OCI-LY3 (cell line): ENCODE measurements at regions not wholly inside any gene's neighbourhood (a gene's known extent, or its start where the extent isn't known, plus 50 kb on each side); places are given as distances from the start of the nearest gene placed in this dataset.

Experiments used
- CTCF ChIP-seq: fragments of 200-600, 300-600 bp; sonication (generic); IDR thresholded peaks from 2 replicates; pipeline ENCODE4 v1.5.1; 2014; ENCODE audit warnings: antibody characterized with exemption, low read length, low read depth
- EZH2phosphoT487 ChIP-seq: fragments of 200-600 bp; shearing (Covaris generic); IDR thresholded peaks from 2 replicates; pipeline ENCODE4 v1.6.1; 2018; ENCODE audit warnings: antibody characterized with exemption, mixed run types, low read depth

- TF ChIP-seq CTCF (no peak), EZH2phosphoT487 (no peak)
These were observed 50.1 kb upstream of the IRX3 start for GRCh38 chr16:54336631-54337204.
